GM18858 (cell line): ENCODE measurements at regions not wholly inside any gene's neighbourhood (a gene's known extent, or its start where the extent isn't known, plus 50 kb on each side); places are given as distances from the start of the nearest gene placed in this dataset.

Experiments used
- ATAC-seq: cut with Tn5 transposase; IDR thresholded peaks from one replicate; pipeline ENCODE4 v1.9.1; 2021; ENCODE audit not compliant: unreplicated experiment

GRCh38 chr5:60340326-60340725 lies 359.6 kb downstream of the DEPDC1B start:
- no peak for ATAC-seq

GRCh38 chr5:60339691-60340201 lies 360.2 kb downstream of the DEPDC1B start:
- ATAC-seq, result no peak

- ATAC-seq, result no peak
Observed at GRCh38 chr5:60338846-60339245, 361.1 kb downstream of the DEPDC1B start.

GRCh38 chr5:60336491-60336890 lies 363.5 kb downstream of the DEPDC1B start:
- no peak for ATAC-seq

- no peak for ATAC-seq
Observed at GRCh38 chr5:60335913-60336312, 364.1 kb downstream of the DEPDC1B start.

GRCh38 chr5:60334281-60334713 lies 365.7 kb downstream of the DEPDC1B start:
- no peak for ATAC-seq

GRCh38 chr5:60333005-60333571 lies 366.9 kb downstream of the DEPDC1B start:
- no peak for ATAC-seq

- ATAC-seq, result peak; percentile 83
Observed at GRCh38 chr5:60332244-60333004, 367.5 kb downstream of the DEPDC1B start.

- no peak for ATAC-seq
Observed at GRCh38 chr5:60330236-60330635, 369.7 kb downstream of the DEPDC1B start.

- no peak for ATAC-seq
Observed at GRCh38 chr5:60325870-60326269, 374.1 kb downstream of the DEPDC1B start.

- no peak for ATAC-seq
Observed at GRCh38 chr5:60323596-60323995, 376.4 kb downstream of the DEPDC1B start.

GRCh38 chr5:60312098-60312497 lies 387.9 kb downstream of the DEPDC1B start:
- ATAC-seq, result no peak

GRCh38 chr5:60299944-60300343 lies 400.0 kb downstream of the DEPDC1B start:
- no peak for ATAC-seq

GRCh38 chr5:60297658-60298057 lies 402.3 kb downstream of the DEPDC1B start:
- no peak for ATAC-seq

GRCh38 chr5:60295423-60295822 lies 401.9 kb upstream of the PDE4D start:
- ATAC-seq, result no peak

GRCh38 chr5:60293518-60293917 lies 400.0 kb upstream of the PDE4D start:
- no peak for ATAC-seq

GRCh38 chr5:60287174-60287771 lies 393.7 kb upstream of the PDE4D start:
- ATAC-seq, result peak; percentile 77

- no peak for ATAC-seq
Observed at GRCh38 chr5:60285910-60286309, 392.4 kb upstream of the PDE4D start.

GRCh38 chr5:60280943-60281342 lies 387.4 kb upstream of the PDE4D start:
- no peak for ATAC-seq

GRCh38 chr5:60277941-60278340 lies 384.4 kb upstream of the PDE4D start:
- no peak for ATAC-seq

- ATAC-seq, result no peak
Observed at GRCh38 chr5:60274747-60275146, 381.2 kb upstream of the PDE4D start.

- ATAC-seq, result no peak
Observed at GRCh38 chr5:60271517-60271916, 378.0 kb upstream of the PDE4D start.
